OCI-LY1 (cell line): ENCODE measurements at regions not wholly inside any gene's neighbourhood (a gene's known extent, or its start where the extent isn't known, plus 50 kb on each side); places are given as distances from the start of the nearest gene placed in this dataset.

ENCODE experiments used
- H2AFZ ChIP-seq: fragments of 200-600 bp; sonication (generic), shearing (Covaris generic); 2 replicates; pipeline ENCODE4 v1.6.0; 2014; ENCODE audit warnings: antibody characterized with exemption, mild to moderate bottlenecking, low read length
- H3F3A ChIP-seq: fragments of 200-600 bp; sonication (generic), shearing (Covaris generic); 2 replicates; pipeline ENCODE4 v1.6.0; 2014; ENCODE audit warnings: mild to moderate bottlenecking, antibody characterized with exemption, low read length, moderate library complexity; ENCODE audit not compliant: insufficient read depth
- H3K27ac ChIP-seq: fragments of 200-600 bp; sonication (generic); 2 replicates; pipeline ENCODE4 v1.5.1; 2014; ENCODE audit warnings: low read length, mixed run types, mild to moderate bottlenecking, low read depth; ENCODE audit not compliant: poor library complexity, severe bottlenecking
- H3K27me3 ChIP-seq: fragments of 200-600 bp; sonication (generic); 2 replicates; pipeline ENCODE4 v1.6.0; 2014; ENCODE audit warnings: antibody characterized with exemption, mild to moderate bottlenecking, low read length, moderate library complexity; ENCODE audit not compliant: insufficient read depth
- H3K36me3 ChIP-seq: fragments of 200-600 bp; sonication (generic); 2 replicates; pipeline ENCODE4 v1.6.1; 2014; ENCODE audit warnings: mild to moderate bottlenecking, antibody characterized with exemption, low read length, moderate library complexity, mixed read lengths; ENCODE audit not compliant: insufficient read depth
- H3K4me1 ChIP-seq: fragments of 200-600 bp; sonication (generic); 2 replicates; pipeline ENCODE4 v1.5.1; 2014; ENCODE audit warnings: mild to moderate bottlenecking, low read length, moderate library complexity; ENCODE audit not compliant: insufficient read depth, severe bottlenecking
- H3K4me2 ChIP-seq: fragments of 200-600 bp; sonication (generic), shearing (Covaris generic); 2 replicates; pipeline ENCODE4 v1.6.1; 2014; ENCODE audit warnings: low read length
- H3K4me3 ChIP-seq: fragments of 200-600 bp; sonication (generic); 2 replicates; pipeline ENCODE4 v1.5.1; 2014; ENCODE audit warnings: low read length, low read depth, mild to moderate bottlenecking, mixed read lengths; ENCODE audit not compliant: poor library complexity, severe bottlenecking
- H3K79me2 ChIP-seq: fragments of 200-600 bp; shearing (Covaris generic); 2 replicates; pipeline ENCODE4 v1.6.1; 2016; ENCODE audit warnings: mixed run types, low read length, mixed read lengths; ENCODE audit not compliant: insufficient read depth
- H3K9ac ChIP-seq: fragments of 200-600 bp; sonication (generic), shearing (Covaris generic); 2 replicates; pipeline ENCODE4 v1.6.1; 2014; ENCODE audit warnings: mild to moderate bottlenecking, low read length, mixed read lengths
- H3K9me2 ChIP-seq: fragments of 200-600 bp; sonication (generic), shearing (Covaris generic); 2 replicates; pipeline ENCODE4 v1.6.1; 2014; ENCODE audit warnings: low read depth, mild to moderate bottlenecking, low read length, mixed read lengths
- H3K9me3 ChIP-seq: fragments of 200-600 bp; shearing (Covaris generic); 2 replicates; pipeline ENCODE4 v1.6.1; 2014; ENCODE audit warnings: low read length, mixed read lengths
- H4K20me1 ChIP-seq: fragments of 200-600 bp; sonication (generic), shearing (Covaris generic); 2 replicates; pipeline ENCODE4 v1.6.0; 2016; ENCODE audit warnings: mild to moderate bottlenecking, low read length; ENCODE audit not compliant: insufficient read depth
- CTCF ChIP-seq: fragments of 200-600 bp; sonication (generic), shearing (Covaris generic); IDR thresholded peaks from 2 replicates; pipeline ENCODE4 v1.5.1; 2017; ENCODE audit warnings: mild to moderate bottlenecking, antibody characterized with exemption, low read length, moderate library complexity, mixed read lengths
- EZH2 ChIP-seq: fragments of 200-600 bp; sonication (generic), shearing (Covaris generic); IDR thresholded peaks from 2 replicates; pipeline ENCODE4 v1.8.0; 2017; ENCODE audit warnings: borderline replicate concordance, mixed run types, mild to moderate bottlenecking, antibody characterized with exemption, low read length, moderate library complexity, mixed read lengths

DNA sequence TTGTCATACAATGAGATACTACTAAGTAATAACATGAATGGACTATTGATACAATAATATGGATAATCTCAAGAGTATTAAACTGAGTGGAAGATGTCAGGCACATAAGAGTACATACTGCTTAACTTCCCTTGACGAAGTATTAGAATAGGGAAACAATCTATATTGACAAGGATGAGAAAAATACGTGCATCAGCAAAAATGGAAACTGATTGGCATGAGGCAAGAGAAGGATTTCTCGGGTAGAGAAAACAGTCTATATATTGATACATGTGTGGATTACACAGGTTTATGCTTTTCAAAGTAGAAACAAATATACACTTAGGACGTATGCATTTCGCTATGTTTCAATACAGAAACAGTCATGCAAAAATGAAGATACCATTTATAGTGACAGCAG is 57.4 kb downstream of the PRR20E start:
- no peak for TF ChIP-seq EZH2
- no peak for TF ChIP-seq CTCF
- H3K27ac ChIP-seq = no peak overlapping the region
- H3K4me2 ChIP-seq = no peak overlapping the region
- H3K27me3 ChIP-seq = no peaks in the 10 kb centered on the region
- H2AFZ ChIP-seq = no peak overlapping the region
- H3F3A ChIP-seq = no peaks in the 10 kb centered on the region
- H3K79me2 ChIP-seq = no peaks in the 10 kb centered on the region
- H3K9me2 ChIP-seq = no peaks in the 10 kb centered on the region
- no peaks in the 10 kb centered on the region for H3K36me3 ChIP-seq
- H3K9ac ChIP-seq = no peak overlapping the region
- H3K9me3 ChIP-seq = no peaks in the 10 kb centered on the region
- H4K20me1 ChIP-seq = no peaks in the 10 kb centered on the region
- no peak overlapping the region for H3K4me3 ChIP-seq
- H3K4me1 ChIP-seq = no peaks in the 10 kb centered on the region

GRCh38 chr13:57250472-57250871 is 83.5 kb downstream of the PRR20E start:
- Histone ChIP-seq H3K4me2 (no peak overlapping the region), H4K20me1 (no peaks in the 10 kb centered on the region), H3K9me2 (no peaks in the 10 kb centered on the region), H3K79me2 (no peaks in the 10 kb centered on the region), H3K9me3 (no peaks in the 10 kb centered on the region), H3K4me3 (no peak overlapping the region), H2AFZ (no peak overlapping the region), H3K27me3 (no peaks in the 10 kb centered on the region), H3K4me1 (no peaks in the 10 kb centered on the region), H3F3A (no peaks in the 10 kb centered on the region), H3K27ac (no peak overlapping the region), H3K9ac (no peak overlapping the region), H3K36me3 (no peaks in the 10 kb centered on the region)
- TF ChIP-seq CTCF (no peak), EZH2 (no peak)

DNA sequence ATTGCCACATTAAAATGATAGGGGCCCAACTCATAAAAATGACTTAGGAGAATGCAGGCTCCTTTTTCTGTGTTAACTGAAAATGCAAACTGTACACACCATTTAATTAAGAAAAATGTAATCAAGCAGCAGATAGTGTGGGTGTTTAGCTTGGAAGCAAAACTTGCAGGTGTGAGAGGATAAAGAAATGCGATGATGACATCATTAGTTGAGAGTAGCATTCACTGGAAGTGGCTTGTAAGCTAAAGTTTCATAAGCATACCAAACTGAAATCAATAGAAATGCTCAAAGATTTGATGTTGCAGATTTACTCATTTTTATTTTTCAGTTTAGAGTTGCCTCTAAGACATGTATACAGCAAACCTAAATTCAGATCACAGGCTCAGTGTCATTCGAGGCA is 86.6 kb downstream of the PRR20E start:
- no peaks in the 10 kb centered on the region for H4K20me1 ChIP-seq
- no peaks in the 10 kb centered on the region for H3K9me3 ChIP-seq
- no peak overlapping the region for H2AFZ ChIP-seq
- no peak overlapping the region for H3K27ac ChIP-seq
- no peak overlapping the region for H3K9ac ChIP-seq
- no peaks in the 10 kb centered on the region for H3K4me1 ChIP-seq
- TF ChIP-seq CTCF (no peak), EZH2 (no peak)
- H3K79me2 ChIP-seq = no peaks in the 10 kb centered on the region
- H3K4me2 ChIP-seq = no peak overlapping the region
- no peaks in the 10 kb centered on the region for H3K36me3 ChIP-seq
- no peaks in the 10 kb centered on the region for H3K27me3 ChIP-seq
- H3K4me3 ChIP-seq = no peak overlapping the region
- no peaks in the 10 kb centered on the region for H3F3A ChIP-seq
- no peaks in the 10 kb centered on the region for H3K9me2 ChIP-seq
